ENCODE measurements at regions not wholly inside any gene's neighbourhood (a gene's known extent, or its start where the extent isn't known, plus 50 kb on each side); places are given as distances from the start of the nearest gene placed in this dataset.

- WGBS, 2 donors = 67 to 78% methylated on average over 3 of the region's 3 CpGs
- no peaks in the 10 kb centered on the region for H3K27me3 ChIP-seq (ENCODE audit: control insufficient read depth in 1 of 2, insufficient read depth in 2 of 2, low read length in 2 of 2)
Measured at GRCh38 chr4:32631831-32632230, 1911.7 kb downstream of the PCDH7 start.

GRCh38 chr4:32633421-32633820 lies 1913.3 kb downstream of the PCDH7 start:
- no peak overlapping the region for H3K27ac ChIP-seq (ENCODE audit: low read depth in 2 of 2, low read length in 1 of 2)
- WGBS, 2 donors = 90 to 92% methylated on average over 17 of the region's 17 CpGs

More at GRCh38 chr4:32631831-32632230, 1911.7 kb downstream of the PCDH7 start:
- H3K4me1 ChIP-seq (ENCODE audit: control insufficient read depth in 2 of 2, insufficient read depth in 2 of 2, low read length in 1 of 2) = no peaks in the 10 kb centered on the region
- H3K36me3 ChIP-seq (ENCODE audit: control insufficient read depth in 2 of 2, insufficient read depth in 2 of 2, low read length in 1 of 2) = no peaks in the 10 kb centered on the region
- peaks cover 0 to 5% of the 10 kb centered on the region in 2 donors for H3K9me3 ChIP-seq (ENCODE audit: control insufficient read depth in 2 of 2, insufficient read depth in 1 of 2, low read depth in 1 of 2, low read length in 1 of 2)
- no peak overlapping the region for H3K27ac ChIP-seq (ENCODE audit: low read depth in 2 of 2, low read length in 1 of 2)
- H3K4me3 ChIP-seq (ENCODE audit: low read depth in 1 of 2, low read length in 2 of 2) = no peak overlapping the region

GRCh38 chr4:32645653-32646052 lies 1925.5 kb downstream of the PCDH7 start:
- no peak overlapping the region for H3K4me3 ChIP-seq (ENCODE audit: low read depth in 1 of 2, low read length in 2 of 2)
- no peaks in the 10 kb centered on the region for H3K4me1 ChIP-seq (ENCODE audit: control insufficient read depth in 2 of 2, insufficient read depth in 2 of 2, low read length in 1 of 2)
- H3K36me3 ChIP-seq (ENCODE audit: control insufficient read depth in 2 of 2, insufficient read depth in 2 of 2, low read length in 1 of 2) = no peaks in the 10 kb centered on the region
- H3K27ac ChIP-seq (ENCODE audit: low read depth in 2 of 2, low read length in 1 of 2) = no peak overlapping the region
- H3K27me3 ChIP-seq (ENCODE audit: control insufficient read depth in 1 of 2, insufficient read depth in 2 of 2, low read length in 2 of 2) = no peaks in the 10 kb centered on the region
- WGBS, 2 donors = 92 to 95% methylated on average over 6 of the region's 6 CpGs
- H3K9me3 ChIP-seq (ENCODE audit: control insufficient read depth in 2 of 2, insufficient read depth in 1 of 2, low read depth in 1 of 2, low read length in 1 of 2) = peaks cover 0 to 2% of the 10 kb centered on the region in 2 donors

More at GRCh38 chr4:32633421-32633820, 1913.3 kb downstream of the PCDH7 start:
- Histone ChIP-seq H3K4me3 (ENCODE audit: low read depth in 1 of 2, low read length in 2 of 2) (no peak overlapping the region), H3K36me3 (ENCODE audit: control insufficient read depth in 2 of 2, insufficient read depth in 2 of 2, low read length in 1 of 2) (no peaks in the 10 kb centered on the region), H3K9me3 (ENCODE audit: control insufficient read depth in 2 of 2, insufficient read depth in 1 of 2, low read depth in 1 of 2, low read length in 1 of 2) (no peaks in the 10 kb centered on the region), H3K27me3 (ENCODE audit: control insufficient read depth in 1 of 2, insufficient read depth in 2 of 2, low read length in 2 of 2) (no peaks in the 10 kb centered on the region), H3K4me1 (ENCODE audit: control insufficient read depth in 2 of 2, insufficient read depth in 2 of 2, low read length in 1 of 2) (no peaks in the 10 kb centered on the region)

- 65 to 83% methylated on average over 3 of the region's 3 CpGs for WGBS, 2 donors
- no peak overlapping the region for H3K4me3 ChIP-seq (ENCODE audit: low read depth in 1 of 2, low read length in 2 of 2)
- H3K36me3 ChIP-seq (ENCODE audit: control insufficient read depth in 2 of 2, insufficient read depth in 2 of 2, low read length in 1 of 2) = no peaks in the 10 kb centered on the region
- no peaks in the 10 kb centered on the region for H3K9me3 ChIP-seq (ENCODE audit: control insufficient read depth in 2 of 2, insufficient read depth in 1 of 2, low read depth in 1 of 2, low read length in 1 of 2)
- H3K27me3 ChIP-seq (ENCODE audit: control insufficient read depth in 1 of 2, insufficient read depth in 2 of 2, low read length in 2 of 2) = no peaks in the 10 kb centered on the region
- H3K4me1 ChIP-seq (ENCODE audit: control insufficient read depth in 2 of 2, insufficient read depth in 2 of 2, low read length in 1 of 2) = no peaks in the 10 kb centered on the region
- H3K27ac ChIP-seq (ENCODE audit: low read depth in 2 of 2, low read length in 1 of 2) = no peak overlapping the region
Measured at GRCh38 chr4:32658019-32658418, 1937.8 kb downstream of the PCDH7 start.

- no peak overlapping the region for H3K27ac ChIP-seq (ENCODE audit: low read depth in 2 of 2, low read length in 1 of 2)
- no peaks in the 10 kb centered on the region for H3K9me3 ChIP-seq (ENCODE audit: control insufficient read depth in 2 of 2, insufficient read depth in 1 of 2, low read depth in 1 of 2, low read length in 1 of 2)
- H3K36me3 ChIP-seq (ENCODE audit: control insufficient read depth in 2 of 2, insufficient read depth in 2 of 2, low read length in 1 of 2) = no peaks in the 10 kb centered on the region
- no peak overlapping the region for H3K4me3 ChIP-seq (ENCODE audit: low read depth in 1 of 2, low read length in 2 of 2)
- no peaks in the 10 kb centered on the region for H3K27me3 ChIP-seq (ENCODE audit: control insufficient read depth in 1 of 2, insufficient read depth in 2 of 2, low read length in 2 of 2)
- H3K4me1 ChIP-seq (ENCODE audit: control insufficient read depth in 2 of 2, insufficient read depth in 2 of 2, low read length in 1 of 2) = no peaks in the 10 kb centered on the region
- WGBS, 2 donors = 18 to 30% methylated on average over 3 of the region's 3 CpGs
Measured at GRCh38 chr4:32661229-32661628, 1941.1 kb downstream of the PCDH7 start.

- no peak overlapping the region for H3K27ac ChIP-seq (ENCODE audit: low read depth in 2 of 2, low read length in 1 of 2)
- H3K36me3 ChIP-seq (ENCODE audit: control insufficient read depth in 2 of 2, insufficient read depth in 2 of 2, low read length in 1 of 2) = no peaks in the 10 kb centered on the region
- 80 to 84% methylated on average over 2 of the region's 2 CpGs for WGBS, 2 donors
- H3K27me3 ChIP-seq (ENCODE audit: control insufficient read depth in 1 of 2, insufficient read depth in 2 of 2, low read length in 2 of 2) = no peaks in the 10 kb centered on the region
- H3K4me3 ChIP-seq (ENCODE audit: low read depth in 1 of 2, low read length in 2 of 2) = no peak overlapping the region
- H3K4me1 ChIP-seq (ENCODE audit: control insufficient read depth in 2 of 2, insufficient read depth in 2 of 2, low read length in 1 of 2) = no peaks in the 10 kb centered on the region
- no peaks in the 10 kb centered on the region for H3K9me3 ChIP-seq (ENCODE audit: control insufficient read depth in 2 of 2, insufficient read depth in 1 of 2, low read depth in 1 of 2, low read length in 1 of 2)
Measured at GRCh38 chr4:32662803-32663202, 1942.6 kb downstream of the PCDH7 start.

GRCh38 chr4:32672359-32672758 lies 1952.2 kb downstream of the PCDH7 start:
- Histone ChIP-seq H3K4me3 (ENCODE audit: low read depth in 1 of 2, low read length in 2 of 2) (no peak overlapping the region), H3K9me3 (ENCODE audit: control insufficient read depth in 2 of 2, insufficient read depth in 1 of 2, low read depth in 1 of 2, low read length in 1 of 2) (no peaks in the 10 kb centered on the region), H3K36me3 (ENCODE audit: control insufficient read depth in 2 of 2, insufficient read depth in 2 of 2, low read length in 1 of 2) (no peaks in the 10 kb centered on the region), H3K27ac (ENCODE audit: low read depth in 2 of 2, low read length in 1 of 2) (no peak overlapping the region), H3K4me1 (ENCODE audit: control insufficient read depth in 2 of 2, insufficient read depth in 2 of 2, low read length in 1 of 2) (no peaks in the 10 kb centered on the region), H3K27me3 (ENCODE audit: control insufficient read depth in 1 of 2, insufficient read depth in 2 of 2, low read length in 2 of 2) (no peaks in the 10 kb centered on the region)
- WGBS, 2 donors = 48 to 64% methylated on average over 1 of the region's 1 CpG

GRCh38 chr4:32680946-32681345 lies 1960.8 kb downstream of the PCDH7 start:
- WGBS, 2 donors = 79 to 80% methylated on average over 6 of the region's 6 CpGs
- Histone ChIP-seq H3K36me3 (ENCODE audit: control insufficient read depth in 2 of 2, insufficient read depth in 2 of 2, low read length in 1 of 2) (no peaks in the 10 kb centered on the region), H3K4me3 (ENCODE audit: low read depth in 1 of 2, low read length in 2 of 2) (no peak overlapping the region), H3K4me1 (ENCODE audit: control insufficient read depth in 2 of 2, insufficient read depth in 2 of 2, low read length in 1 of 2) (no peaks in the 10 kb centered on the region), H3K27me3 (ENCODE audit: control insufficient read depth in 1 of 2, insufficient read depth in 2 of 2, low read length in 2 of 2) (no peaks in the 10 kb centered on the region), H3K9me3 (ENCODE audit: control insufficient read depth in 2 of 2, insufficient read depth in 1 of 2, low read depth in 1 of 2, low read length in 1 of 2) (peaks cover 0 to 2% of the 10 kb centered on the region in 2 donors), H3K27ac (ENCODE audit: low read depth in 2 of 2, low read length in 1 of 2) (no peak overlapping the region)

- Histone ChIP-seq H3K4me3 (ENCODE audit: low read depth in 1 of 2, low read length in 2 of 2) (no peak overlapping the region), H3K27ac (ENCODE audit: low read depth in 2 of 2, low read length in 1 of 2) (no peak overlapping the region), H3K27me3 (ENCODE audit: control insufficient read depth in 1 of 2, insufficient read depth in 2 of 2, low read length in 2 of 2) (no peaks in the 10 kb centered on the region), H3K9me3 (ENCODE audit: control insufficient read depth in 2 of 2, insufficient read depth in 1 of 2, low read depth in 1 of 2, low read length in 1 of 2) (peaks cover 0 to 2% of the 10 kb centered on the region in 2 donors), H3K36me3 (ENCODE audit: control insufficient read depth in 2 of 2, insufficient read depth in 2 of 2, low read length in 1 of 2) (no peaks in the 10 kb centered on the region), H3K4me1 (ENCODE audit: control insufficient read depth in 2 of 2, insufficient read depth in 2 of 2, low read length in 1 of 2) (no peaks in the 10 kb centered on the region)
- 83 to 88% methylated on average over 1 of the region's 1 CpG for WGBS, 2 donors
Measured at GRCh38 chr4:32684160-32684559, 1964.0 kb downstream of the PCDH7 start.

- H3K4me1 ChIP-seq (ENCODE audit: control insufficient read depth in 2 of 2, insufficient read depth in 2 of 2, low read length in 1 of 2) = no peaks in the 10 kb centered on the region
- H3K27me3 ChIP-seq (ENCODE audit: control insufficient read depth in 1 of 2, insufficient read depth in 2 of 2, low read length in 2 of 2) = no peaks in the 10 kb centered on the region
- H3K27ac ChIP-seq (ENCODE audit: low read depth in 2 of 2, low read length in 1 of 2) = no peak overlapping the region
- H3K36me3 ChIP-seq (ENCODE audit: control insufficient read depth in 2 of 2, insufficient read depth in 2 of 2, low read length in 1 of 2) = no peaks in the 10 kb centered on the region
- no peak overlapping the region for H3K4me3 ChIP-seq (ENCODE audit: low read depth in 1 of 2, low read length in 2 of 2)
- H3K9me3 ChIP-seq (ENCODE audit: control insufficient read depth in 2 of 2, insufficient read depth in 1 of 2, low read depth in 1 of 2, low read length in 1 of 2) = peaks cover 0 to 2% of the 10 kb centered on the region in 2 donors
- WGBS, 2 donors = 93 to 95% methylated on average over 6 of the region's 6 CpGs
Measured at GRCh38 chr4:32686123-32686522, 1966.0 kb downstream of the PCDH7 start.

Data from esophagus (tissue), 2 donors.